HG02678 (cell line): ENCODE measurements at regions not wholly inside any gene's neighbourhood (a gene's known extent, or its start where the extent isn't known, plus 50 kb on each side); places are given as distances from the start of the nearest gene placed in this dataset.

Experiments
- ATAC-seq: cut with Tn5 transposase; IDR thresholded peaks from one replicate; pipeline ENCODE4 v1.9.1; 2021; ENCODE audit warnings: mild to moderate bottlenecking, moderate library complexity; ENCODE audit not compliant: unreplicated experiment

- no peak for ATAC-seq
Observed at GRCh38 chr5:143569213-143569701, 165.8 kb upstream of the NR3C1 start.

GRCh38 chr5:143567583-143568504, 164.4 kb upstream of the NR3C1 start:
- ATAC-seq: no peak

GRCh38 chr5:143566139-143566538, 162.7 kb upstream of the NR3C1 start:
- ATAC-seq: no peak

DNA sequence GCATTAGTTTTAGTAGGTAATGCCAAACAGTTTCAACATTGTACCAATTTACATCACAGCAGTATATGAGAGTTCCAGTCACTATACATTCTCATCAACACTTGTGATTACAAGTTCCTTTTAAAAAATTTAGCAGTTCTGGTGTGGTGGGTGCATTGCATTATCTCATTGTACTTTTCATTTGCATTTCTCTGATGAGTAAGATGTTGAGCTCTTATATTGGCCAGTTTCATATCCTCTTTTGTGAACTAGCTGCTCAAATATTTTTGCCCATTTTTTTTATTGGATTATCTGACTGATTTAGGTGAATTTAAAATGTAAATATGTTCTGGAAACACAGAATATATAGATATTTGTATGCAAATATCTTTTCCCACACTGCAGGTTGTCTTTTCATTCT, 160.9 kb upstream of the NR3C1 start:
- peak; percentile 99 for ATAC-seq

GRCh38 chr5:143562935-143563334, 159.4 kb upstream of the NR3C1 start:
- ATAC-seq: no peak

DNA sequence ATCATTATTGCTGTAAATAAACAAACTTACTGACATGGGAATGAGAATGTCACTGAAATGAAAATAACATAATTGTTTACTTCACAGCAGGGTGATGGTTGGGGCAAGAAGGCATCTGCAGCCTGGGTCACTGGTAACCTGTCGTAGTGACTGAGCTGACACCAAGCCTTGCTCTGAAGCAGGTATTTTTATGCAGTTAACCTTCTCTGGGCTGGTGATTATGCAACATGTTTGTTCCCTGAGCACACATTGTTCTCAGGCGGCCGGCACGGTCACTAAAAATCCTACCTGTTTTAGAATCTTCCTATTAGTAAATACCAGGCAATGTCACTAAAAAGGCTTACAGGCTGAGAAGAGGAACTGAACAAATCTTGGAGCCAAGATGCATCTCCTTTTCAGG, 157.7 kb upstream of the NR3C1 start:
- no peak for ATAC-seq

DNA sequence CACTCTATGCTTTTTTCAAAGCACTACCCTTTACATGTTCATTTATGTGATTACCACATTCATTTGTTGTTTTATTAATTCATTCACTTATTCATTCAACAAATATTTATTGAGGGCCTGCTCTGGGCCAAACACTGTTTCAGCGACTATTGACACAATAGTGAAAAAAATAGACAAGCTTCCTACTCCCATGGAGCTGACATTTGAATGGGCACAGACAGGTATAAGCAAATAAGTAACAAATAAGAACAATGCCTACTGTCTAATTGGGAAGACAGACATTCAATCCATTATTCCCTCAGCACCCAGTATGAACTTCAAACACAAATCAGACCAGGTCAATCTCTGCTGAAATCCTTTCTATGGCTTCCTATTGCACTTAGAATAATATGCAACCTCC, 156.9 kb upstream of the NR3C1 start:
- no peak for ATAC-seq

DNA sequence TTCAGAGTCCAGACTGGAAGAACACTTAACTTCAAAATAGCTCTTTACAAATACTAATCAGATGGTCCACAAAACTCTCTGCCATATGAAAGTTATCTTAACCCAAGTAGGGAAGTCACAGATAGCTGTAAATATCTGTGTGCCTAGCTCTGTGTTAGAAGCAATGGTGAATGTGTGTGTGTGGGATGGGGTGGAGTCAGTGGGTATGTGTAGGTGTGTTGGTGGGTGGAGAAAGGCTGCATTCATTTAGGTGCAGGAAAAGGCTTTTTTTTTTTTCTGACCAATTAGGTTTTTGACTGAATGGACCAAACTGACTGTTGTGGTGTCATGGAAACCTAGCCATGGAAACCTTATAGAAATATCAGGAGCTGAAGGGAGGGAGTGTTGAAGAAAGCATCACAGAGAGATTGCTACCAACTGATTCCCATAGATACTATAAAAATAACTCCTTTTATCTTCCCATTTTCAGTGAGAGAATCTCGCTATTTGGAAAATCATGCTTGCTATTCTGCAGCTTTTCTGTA, 156.2 kb upstream of the NR3C1 start:
- ATAC-seq: no peak

DNA sequence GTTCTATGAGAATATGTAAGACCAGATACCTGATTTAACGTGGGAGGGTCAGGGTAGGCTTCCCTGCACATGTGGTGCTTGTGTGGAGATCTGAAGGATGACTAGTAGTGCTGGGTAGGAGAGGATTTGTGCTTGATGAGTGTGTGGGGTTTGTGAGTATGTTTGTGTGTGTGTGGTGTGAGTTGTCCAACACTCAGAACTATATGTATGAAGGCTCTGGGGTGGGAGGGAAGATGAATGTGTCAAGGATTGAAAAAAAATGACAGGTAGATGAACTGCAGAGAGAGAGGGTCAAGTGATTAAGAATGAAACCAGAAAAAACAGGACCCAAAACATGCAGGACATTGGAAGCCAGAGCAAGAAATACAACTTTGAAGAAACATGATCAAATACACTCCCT, 154.6 kb upstream of the NR3C1 start:
- ATAC-seq: no peak

DNA sequence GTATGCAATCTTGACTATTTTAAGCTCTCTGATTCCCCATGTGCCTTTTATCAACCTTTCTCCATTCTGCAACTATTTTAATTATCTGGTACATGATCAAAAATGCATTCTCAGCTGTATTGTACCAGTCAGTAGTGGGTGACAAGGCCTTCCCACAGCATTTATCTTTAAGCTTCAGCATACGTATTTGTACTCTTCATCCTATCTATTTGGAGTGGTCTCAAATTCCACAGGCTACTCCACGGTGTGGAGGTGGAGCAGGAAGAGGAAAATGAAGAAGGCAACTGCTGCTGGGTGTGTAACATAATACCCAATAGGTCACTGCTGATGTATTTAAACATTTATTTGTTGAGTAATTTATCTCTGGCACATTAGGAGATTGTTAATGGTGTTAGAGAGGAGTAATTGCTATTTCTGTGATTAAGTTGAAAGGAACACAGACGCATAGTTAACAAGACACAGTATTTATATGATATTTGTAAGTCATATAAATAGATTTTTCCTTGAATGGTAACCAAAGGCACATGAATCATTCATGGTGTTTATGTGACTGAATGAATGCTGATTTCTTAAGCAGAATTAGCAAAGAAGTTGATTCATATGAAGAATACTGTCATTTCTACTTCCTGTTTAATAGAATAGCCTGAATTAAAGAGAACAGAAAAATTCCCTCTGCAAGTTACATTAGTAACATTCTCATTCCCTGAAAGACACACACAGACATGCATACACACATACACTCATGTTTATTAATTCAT, 153.8 kb upstream of the NR3C1 start:
- no peak for ATAC-seq

DNA sequence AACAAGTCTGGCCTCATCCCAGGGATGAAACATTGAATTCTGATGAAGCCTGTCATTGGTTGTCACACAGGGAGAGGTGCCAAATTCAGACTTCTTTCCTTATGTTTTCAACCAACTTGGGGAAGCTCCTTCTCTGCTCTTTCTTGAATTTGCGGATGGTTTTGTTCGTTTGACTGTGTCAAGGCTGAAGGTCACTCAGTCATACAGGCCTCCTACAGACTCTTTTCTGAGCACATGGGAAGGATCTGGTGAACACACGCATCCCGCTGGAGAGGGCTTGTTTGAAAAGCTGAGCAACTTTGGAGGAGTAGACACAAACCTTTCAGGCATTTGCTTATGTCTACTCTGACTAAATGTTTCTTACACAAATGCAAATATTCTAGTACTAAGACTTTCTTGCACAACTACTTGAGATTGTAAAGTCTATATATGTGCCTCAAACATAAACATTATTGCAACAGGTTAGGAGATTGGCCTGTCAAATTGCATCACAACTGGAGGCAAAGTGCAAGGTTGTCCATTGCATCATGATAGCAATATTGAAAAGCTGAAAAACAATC, 151.5 kb upstream of the NR3C1 start:
- ATAC-seq: no peak

DNA sequence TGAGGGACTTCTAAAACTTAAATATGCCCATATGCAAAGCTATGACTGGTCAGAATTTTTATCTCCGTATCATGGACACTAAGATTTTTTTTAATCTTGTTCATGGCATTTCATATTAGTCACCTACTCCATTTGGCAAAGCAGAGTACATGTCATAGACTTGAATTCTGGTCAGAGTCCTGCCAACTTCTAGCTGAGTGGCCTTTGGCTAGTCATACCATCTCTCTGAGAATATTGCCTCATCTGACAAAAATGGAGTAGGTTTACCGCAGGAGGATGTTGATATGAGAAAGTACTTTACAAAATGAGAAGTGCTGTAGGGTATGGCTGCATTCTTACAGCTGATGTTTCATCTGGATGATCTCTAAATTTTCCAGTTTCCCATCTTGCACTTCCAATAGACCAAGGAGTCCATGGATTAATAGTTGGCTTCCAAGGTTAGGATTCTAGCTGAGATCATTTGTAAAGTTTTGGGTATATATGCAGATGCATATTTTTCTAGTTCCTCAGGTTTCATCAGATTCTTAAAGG, 150.8 kb upstream of the NR3C1 start:
- no peak for ATAC-seq

- no peak for ATAC-seq
Observed at GRCh38 chr5:143552680-143553079, 149.2 kb upstream of the NR3C1 start.

DNA sequence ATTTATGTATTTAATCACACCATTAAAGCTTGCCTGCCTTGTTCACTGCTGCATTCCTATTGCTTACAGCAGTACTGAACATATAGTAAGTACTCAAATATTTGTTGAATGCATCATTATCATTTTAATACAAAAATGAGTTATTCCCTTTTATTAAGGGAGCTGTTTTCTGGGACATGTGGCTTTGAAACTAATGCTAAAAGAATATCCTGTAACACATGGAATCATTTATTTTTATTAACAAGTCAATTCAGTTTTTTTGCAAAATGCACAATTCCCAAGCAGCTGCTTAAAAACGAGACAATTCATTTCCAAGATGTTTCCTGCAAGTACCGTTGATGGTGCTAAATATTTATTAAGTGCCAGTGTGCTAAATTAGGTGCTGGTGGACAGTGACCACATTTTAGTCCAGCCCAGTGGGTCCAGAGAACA, 148.3 kb upstream of the NR3C1 start:
- ATAC-seq: no peak

DNA sequence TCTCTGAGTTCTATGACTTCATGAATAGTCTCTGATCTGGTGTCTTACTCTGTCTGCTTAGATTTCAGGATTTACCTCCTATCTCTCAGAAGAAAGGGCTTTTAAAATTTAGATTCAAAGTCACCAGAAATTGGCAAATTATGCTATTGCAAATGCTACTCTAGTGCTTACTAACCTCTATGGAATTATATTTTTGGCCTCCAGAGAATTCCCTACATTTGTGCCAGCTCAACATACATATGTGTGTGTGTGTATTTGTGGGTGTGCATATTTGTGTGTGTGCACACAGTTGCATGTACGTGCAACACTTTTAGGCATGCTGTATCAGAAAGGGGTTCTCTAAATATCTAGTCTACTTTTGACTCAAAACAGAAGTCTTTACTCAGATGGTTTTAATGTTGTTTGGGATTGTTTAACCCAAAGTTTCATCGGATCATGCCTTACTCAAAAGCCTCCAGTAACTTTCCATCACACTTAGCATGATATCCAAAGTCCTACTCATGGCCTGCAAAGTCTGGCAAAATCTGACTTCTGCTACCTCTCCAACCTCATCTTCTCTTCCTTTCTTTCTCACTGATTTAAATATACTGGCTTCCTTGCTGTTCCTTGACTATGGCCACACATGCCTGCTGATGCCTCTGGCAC, 147.6 kb upstream of the NR3C1 start:
- no peak for ATAC-seq

DNA sequence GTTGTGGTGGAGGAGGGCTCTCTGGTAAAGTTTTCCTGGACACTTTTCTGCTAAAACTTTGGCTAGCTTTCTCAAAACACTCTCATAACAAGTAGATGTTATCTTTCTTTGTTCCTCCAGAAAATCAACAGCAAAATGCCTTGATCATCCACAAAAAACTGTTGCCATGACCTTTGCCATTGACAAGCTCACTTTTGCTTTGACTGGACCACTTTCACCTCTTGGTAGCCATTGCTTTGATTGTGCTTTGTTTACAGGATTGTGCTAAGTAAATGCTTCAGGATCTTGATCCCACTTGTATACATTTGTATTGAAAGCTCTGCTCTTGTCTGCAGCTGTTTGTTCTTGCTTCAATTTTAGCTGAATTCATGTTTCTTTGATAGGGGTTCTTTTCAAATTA, 143.9 kb upstream of the NR3C1 start:
- ATAC-seq: no peak

DNA sequence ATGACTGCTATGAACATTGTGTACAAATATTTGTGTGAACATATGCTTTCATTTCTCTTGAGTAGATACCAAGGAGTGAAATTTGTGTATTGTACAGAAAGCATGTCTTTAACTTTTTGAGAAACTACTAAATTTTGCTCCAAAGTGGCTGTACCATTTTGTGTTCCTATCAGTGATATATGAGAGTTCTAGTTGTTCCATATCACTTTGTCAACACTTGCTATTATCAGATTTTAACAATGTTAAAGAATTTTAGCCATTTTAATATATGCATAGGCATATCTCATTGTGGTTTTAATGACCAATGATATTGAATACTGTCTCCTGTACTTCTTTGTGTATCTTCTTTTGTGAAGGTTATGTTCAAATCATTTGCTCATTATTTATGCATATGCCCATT, 142.9 kb upstream of the NR3C1 start:
- no peak for ATAC-seq

DNA sequence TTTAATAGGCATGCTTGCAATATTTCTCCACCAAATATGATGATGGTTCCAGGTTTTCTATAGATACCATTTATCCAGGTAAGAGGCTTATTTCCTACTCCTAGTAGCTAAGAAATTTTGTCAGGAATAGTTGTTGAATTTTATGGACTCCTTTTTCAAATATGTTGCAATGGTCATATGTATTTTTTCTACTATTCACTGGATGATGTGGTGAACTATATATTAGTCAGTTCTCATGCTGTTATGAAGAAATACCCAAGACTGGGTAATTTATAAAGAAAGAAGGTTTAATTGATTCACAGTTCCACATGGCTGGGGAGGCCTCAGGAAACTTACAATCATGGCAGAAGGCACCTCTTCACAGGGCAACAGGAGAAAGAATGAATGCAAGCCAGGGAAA, 141.1 kb upstream of the NR3C1 start:
- ATAC-seq: no peak

GRCh38 chr5:143543358-143544255, 140.1 kb upstream of the NR3C1 start:
- no peak for ATAC-seq

DNA sequence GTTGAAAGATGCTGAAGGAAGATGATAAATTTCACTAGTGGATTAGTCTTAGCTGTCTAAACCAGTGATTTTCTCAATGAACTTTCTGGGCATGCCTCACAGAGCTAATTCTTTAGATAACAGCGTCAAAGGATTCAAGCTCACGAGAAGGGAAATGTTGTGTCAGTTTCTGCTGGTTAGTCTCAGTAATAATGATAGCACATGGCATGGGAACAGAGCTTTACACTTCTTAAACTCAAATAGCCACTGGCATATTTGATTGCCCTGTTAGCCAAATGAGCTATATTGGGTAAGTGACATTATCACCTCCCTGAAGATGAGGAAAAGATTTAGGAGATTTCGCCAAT, 139.3 kb upstream of the NR3C1 start:
- no peak for ATAC-seq
